ENCODE measurements at regions not wholly inside any gene's neighbourhood (a gene's known extent, or its start where the extent isn't known, plus 50 kb on each side); places are given as distances from the start of the nearest gene placed in this dataset.

- DNase-seq (ENCODE audit: extremely low spot score), result no peak
- 88% methylated on average over 8 of the region's 8 CpGs for WGBS
- H3K27ac ChIP-seq (ENCODE audit: low read depth), result no peak overlapping the region
Observed at GRCh38 chr16:86067936-86068335, 169.0 kb downstream of the IRF8 start.

DNA sequence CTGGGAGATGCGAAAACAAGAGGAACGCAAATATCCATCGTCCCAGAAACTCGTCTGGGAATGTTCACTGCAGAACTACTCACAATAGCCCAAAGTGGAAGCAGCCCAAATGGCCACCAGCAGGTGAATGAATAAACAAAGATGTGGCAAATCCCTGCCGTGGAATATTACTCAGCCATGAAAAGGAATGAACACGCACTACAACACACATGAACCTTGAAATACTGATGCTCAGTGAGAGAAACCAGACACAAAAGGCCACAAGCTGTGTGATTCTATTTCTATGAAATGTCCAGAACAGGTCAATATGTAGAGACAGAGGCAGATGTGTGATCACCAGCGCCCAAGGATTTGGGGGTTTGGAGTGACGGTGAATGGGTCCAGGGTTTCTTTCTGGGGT is 169.8 kb downstream of the IRF8 start:
- no peak overlapping the region for H3K27ac ChIP-seq (ENCODE audit: low read depth)
- H3K4me3 ChIP-seq (ENCODE audit: low read depth, low read length), result no peak overlapping the region
- H3K36me3 ChIP-seq (ENCODE audit: insufficient read depth), result no peaks in the 10 kb centered on the region
- H3K4me1 ChIP-seq (ENCODE audit: insufficient read depth), result no peaks in the 10 kb centered on the region
- 99% methylated on average over 8 of the region's 8 CpGs for WGBS
- DNase-seq (ENCODE audit: extremely low spot score), result no peak

More at GRCh38 chr16:86067936-86068335, 169.0 kb downstream of the IRF8 start:
- no peak overlapping the region for H3K4me3 ChIP-seq (ENCODE audit: low read depth, low read length)
- H3K4me1 ChIP-seq (ENCODE audit: insufficient read depth), result no peaks in the 10 kb centered on the region
- H3K36me3 ChIP-seq (ENCODE audit: insufficient read depth), result no peaks in the 10 kb centered on the region

GRCh38 chr16:86069736-86070298 is 170.9 kb downstream of the IRF8 start:
- Histone ChIP-seq H3K36me3 (ENCODE audit: insufficient read depth) (no peaks in the 10 kb centered on the region), H3K27ac (ENCODE audit: low read depth) (no peak overlapping the region), H3K4me1 (ENCODE audit: insufficient read depth) (no peaks in the 10 kb centered on the region), H3K4me3 (ENCODE audit: low read depth, low read length) (no peak overlapping the region)
- 80% methylated on average over 21 of the region's 21 CpGs for WGBS
- DNase-seq (ENCODE audit: extremely low spot score), result no peak

DNA sequence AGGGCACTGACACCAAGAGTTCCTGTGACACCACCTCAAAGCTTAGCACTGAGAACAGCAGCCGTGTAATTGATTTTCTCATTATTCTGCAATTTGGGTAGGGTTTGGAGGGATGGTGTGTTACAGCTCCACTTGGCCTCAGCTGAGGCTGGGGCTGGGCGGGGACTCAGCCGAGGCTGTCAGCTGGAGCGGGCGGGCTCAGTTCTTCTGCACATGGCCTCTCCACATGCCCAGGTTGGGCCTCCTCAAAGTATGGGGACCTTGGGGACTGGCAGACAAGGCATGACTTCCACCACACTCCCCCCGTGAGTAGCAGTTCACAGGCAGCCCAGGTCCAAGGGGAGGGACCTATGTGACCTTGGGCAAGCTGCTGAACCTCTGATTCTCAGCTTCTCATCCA is 171.5 kb downstream of the IRF8 start:
- WGBS, result 72% methylated on average over 6 of the region's 6 CpGs
- Histone ChIP-seq H3K4me1 (ENCODE audit: insufficient read depth) (no peaks in the 10 kb centered on the region), H3K4me3 (ENCODE audit: low read depth, low read length) (no peak overlapping the region), H3K36me3 (ENCODE audit: insufficient read depth) (no peaks in the 10 kb centered on the region), H3K27ac (ENCODE audit: low read depth) (no peak overlapping the region)
- no peak for DNase-seq (ENCODE audit: extremely low spot score)

DNA sequence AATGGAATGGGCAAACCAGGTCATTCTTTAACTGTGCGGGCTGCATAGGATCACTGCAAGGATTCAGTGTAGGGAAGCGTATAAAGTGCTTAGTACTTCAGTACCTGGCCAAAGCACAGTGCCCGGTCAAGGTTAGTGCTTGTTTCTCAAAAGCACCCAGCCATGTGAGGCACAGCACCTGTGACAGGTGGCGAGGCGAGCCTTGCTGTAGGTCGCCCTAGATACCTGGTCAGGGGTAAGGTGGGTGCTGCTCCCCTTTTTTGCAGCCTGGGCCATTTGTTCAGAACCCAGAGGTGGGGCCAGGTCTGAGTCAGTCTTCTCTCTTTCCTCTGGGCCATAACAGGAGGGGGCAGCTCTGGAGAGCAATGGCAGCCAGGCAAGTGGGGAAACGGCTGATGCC is 172.0 kb downstream of the IRF8 start:
- H3K36me3 ChIP-seq (ENCODE audit: insufficient read depth), result no peaks in the 10 kb centered on the region
- no peak for DNase-seq (ENCODE audit: extremely low spot score)
- H3K27ac ChIP-seq (ENCODE audit: low read depth), result no peak overlapping the region
- no peak overlapping the region for H3K4me3 ChIP-seq (ENCODE audit: low read depth, low read length)
- H3K4me1 ChIP-seq (ENCODE audit: insufficient read depth), result no peaks in the 10 kb centered on the region
- 95% methylated on average over 7 of the region's 7 CpGs for WGBS

DNA sequence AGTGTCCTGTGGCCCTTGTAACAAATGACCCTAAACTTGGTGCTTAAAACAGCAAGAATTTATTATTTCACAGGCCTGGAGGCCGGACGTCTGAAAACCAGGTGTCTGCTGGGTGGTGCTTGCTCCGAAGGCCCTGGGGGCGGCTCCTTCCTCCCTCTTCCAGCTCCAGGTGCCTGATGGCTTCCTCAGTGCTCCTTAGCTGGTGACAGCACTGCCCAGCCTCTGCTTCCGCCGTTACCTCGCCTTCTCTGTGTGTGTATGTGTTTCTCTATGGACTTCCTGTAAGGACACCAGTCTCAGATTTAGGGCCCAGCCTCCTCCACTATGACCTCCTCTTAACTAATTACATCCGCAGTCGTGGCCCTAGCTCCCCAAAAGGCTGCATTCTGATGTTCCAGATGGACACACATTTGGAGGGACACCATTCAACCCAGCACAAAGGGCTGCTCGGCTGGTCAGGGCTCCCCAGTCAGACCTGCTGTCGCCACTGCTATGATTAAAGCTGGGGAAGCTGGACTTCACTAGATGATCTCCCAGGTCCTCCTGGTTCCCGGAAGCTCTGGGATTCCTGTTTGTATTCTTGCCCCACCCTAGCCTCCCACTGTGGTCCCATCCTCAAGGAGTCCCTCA is 172.8 kb downstream of the IRF8 start:
- no peaks in the 10 kb centered on the region for H3K36me3 ChIP-seq (ENCODE audit: insufficient read depth)
- WGBS, result 89% methylated on average over 12 of the region's 12 CpGs

DNA sequence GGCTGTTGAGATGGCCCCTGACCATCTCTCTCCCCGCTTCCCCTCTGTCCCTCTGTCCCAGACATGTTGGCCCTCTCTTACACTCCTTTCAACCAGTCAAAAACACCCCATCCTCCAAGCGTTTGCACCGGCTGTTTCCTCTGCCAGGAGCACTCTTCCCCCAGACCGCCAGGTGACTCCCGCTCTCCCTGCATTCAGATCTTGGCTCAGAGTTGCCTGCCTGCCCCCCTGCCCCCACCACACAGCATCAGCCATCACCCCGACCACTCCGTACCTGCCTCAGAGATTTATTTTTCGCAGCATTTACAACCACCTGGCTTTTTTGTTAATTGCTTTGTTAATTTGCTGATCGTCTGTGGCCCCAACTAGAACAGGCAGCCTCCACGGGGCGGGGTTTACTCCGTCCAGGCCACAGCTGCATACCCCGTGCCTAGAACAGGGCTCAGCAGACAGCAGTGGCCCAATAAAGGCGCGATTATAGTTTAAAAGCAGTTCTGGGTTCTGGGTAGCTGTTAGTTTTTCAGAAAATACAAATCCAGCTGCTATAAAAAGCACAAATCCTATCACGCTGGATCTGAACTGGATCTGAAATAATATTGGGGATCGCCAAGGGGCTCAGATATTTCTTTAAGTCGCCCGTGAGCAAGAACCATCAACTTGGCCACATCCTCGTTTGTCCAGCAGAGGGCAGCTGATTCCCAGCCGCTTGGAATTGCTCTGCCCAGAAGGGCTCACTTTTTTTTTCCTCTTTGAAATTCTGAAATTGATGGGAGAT is 173.6 kb downstream of the IRF8 start:
- Histone ChIP-seq H3K27ac (ENCODE audit: low read depth) (no peak overlapping the region), H3K4me1 (ENCODE audit: insufficient read depth) (no peaks in the 10 kb centered on the region), H3K4me3 (ENCODE audit: low read depth, low read length) (no peak overlapping the region), H3K36me3 (ENCODE audit: insufficient read depth) (no peaks in the 10 kb centered on the region)
- no peak for DNase-seq (ENCODE audit: extremely low spot score)
- 50% methylated on average over 21 of the region's 21 CpGs for WGBS

More for the DNA sequence above, 172.8 kb downstream of the IRF8 start:
- DNase-seq (ENCODE audit: extremely low spot score), result no peak
- H3K4me1 ChIP-seq (ENCODE audit: insufficient read depth), result no peaks in the 10 kb centered on the region
- H3K27ac ChIP-seq (ENCODE audit: low read depth), result no peak overlapping the region
- no peak overlapping the region for H3K4me3 ChIP-seq (ENCODE audit: low read depth, low read length)

GRCh38 chr16:86073103-86073625 is 174.2 kb downstream of the IRF8 start:
- 75% methylated on average over 11 of the region's 11 CpGs for WGBS
- Histone ChIP-seq H3K27ac (ENCODE audit: low read depth) (no peak overlapping the region), H3K36me3 (ENCODE audit: insufficient read depth) (no peaks in the 10 kb centered on the region), H3K4me1 (ENCODE audit: insufficient read depth) (no peaks in the 10 kb centered on the region), H3K4me3 (ENCODE audit: low read depth, low read length) (no peak overlapping the region)
- DNase-seq (ENCODE audit: extremely low spot score), result no peak

- Histone ChIP-seq H3K36me3 (ENCODE audit: insufficient read depth) (no peaks in the 10 kb centered on the region), H3K27ac (ENCODE audit: low read depth) (no peak overlapping the region), H3K4me3 (ENCODE audit: low read depth, low read length) (no peak overlapping the region), H3K4me1 (ENCODE audit: insufficient read depth) (no peaks in the 10 kb centered on the region)
- 93% methylated on average over 9 of the region's 9 CpGs for WGBS
- DNase-seq (ENCODE audit: extremely low spot score), result no peak
Observed at GRCh38 chr16:86073763-86074493, 175.0 kb downstream of the IRF8 start.

DNA sequence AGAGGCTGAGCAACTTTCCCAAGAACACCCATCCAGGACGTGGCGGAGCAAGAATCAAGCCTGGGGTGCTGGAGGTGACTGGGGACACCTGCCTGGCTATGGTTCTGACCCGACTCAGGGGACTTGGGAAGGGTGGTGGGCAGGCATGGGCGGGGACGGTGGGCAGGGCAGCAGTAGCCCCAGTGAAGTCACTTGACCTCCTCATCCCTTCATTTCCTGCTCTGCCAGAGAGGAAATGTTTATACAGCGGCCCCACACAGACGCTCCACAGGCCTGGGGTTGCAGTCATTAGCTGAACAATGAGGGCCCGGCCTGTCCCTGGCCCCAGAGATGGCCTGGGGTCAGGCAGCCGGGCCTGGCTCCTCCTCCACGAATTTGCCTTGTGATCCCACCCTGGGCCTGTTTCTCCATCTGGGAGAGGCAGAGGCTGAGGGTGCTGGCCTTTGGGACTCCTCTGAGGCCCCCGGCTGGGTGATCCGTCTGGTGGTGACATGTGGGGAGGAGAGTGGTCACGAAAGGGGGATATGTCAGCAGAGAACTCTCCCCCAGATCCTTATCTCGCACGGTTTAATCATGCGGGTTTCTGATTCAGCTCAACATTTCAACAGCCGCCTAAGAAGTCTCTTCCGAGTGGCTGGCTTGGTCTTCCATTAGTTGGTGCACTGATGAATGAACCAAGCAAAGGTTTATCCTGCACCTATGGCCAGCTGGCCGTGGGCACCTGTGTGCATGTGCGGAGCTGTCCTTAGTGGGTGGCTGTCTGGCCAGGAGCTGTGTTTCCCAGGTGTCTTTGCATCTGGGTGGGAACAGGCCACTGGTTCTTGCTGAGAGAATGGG is 175.9 kb downstream of the IRF8 start:
- no peaks in the 10 kb centered on the region for H3K36me3 ChIP-seq (ENCODE audit: insufficient read depth)
- no peak overlapping the region for H3K4me3 ChIP-seq (ENCODE audit: low read depth, low read length)
- H3K27ac ChIP-seq (ENCODE audit: low read depth), result peak overlapping the region; percentile 70
- 49% methylated on average over 20 of the region's 20 CpGs for WGBS
- DNase-seq (ENCODE audit: extremely low spot score), result no peak
- no peaks in the 10 kb centered on the region for H3K4me1 ChIP-seq (ENCODE audit: insufficient read depth)

GRCh38 chr16:86075488-86075785 is 176.5 kb downstream of the IRF8 start:
- WGBS, result 58% methylated on average over 2 of the region's 2 CpGs
- H3K4me1 ChIP-seq (ENCODE audit: insufficient read depth), result no peaks in the 10 kb centered on the region
- no peak overlapping the region for H3K4me3 ChIP-seq (ENCODE audit: low read depth, low read length)
- DNase-seq (ENCODE audit: extremely low spot score), result no peak
- H3K36me3 ChIP-seq (ENCODE audit: insufficient read depth), result no peaks in the 10 kb centered on the region
- no peak overlapping the region for H3K27ac ChIP-seq (ENCODE audit: low read depth)

- no peak for DNase-seq (ENCODE audit: extremely low spot score)
- no peak overlapping the region for H3K4me3 ChIP-seq (ENCODE audit: low read depth, low read length)
- no peaks in the 10 kb centered on the region for H3K4me1 ChIP-seq (ENCODE audit: insufficient read depth)
- WGBS, result 95% methylated on average over 9 of the region's 9 CpGs
- H3K27ac ChIP-seq (ENCODE audit: low read depth), result no peak overlapping the region
- no peaks in the 10 kb centered on the region for H3K36me3 ChIP-seq (ENCODE audit: insufficient read depth)
Observed at GRCh38 chr16:86075839-86076440, 177.0 kb downstream of the IRF8 start.

DNA sequence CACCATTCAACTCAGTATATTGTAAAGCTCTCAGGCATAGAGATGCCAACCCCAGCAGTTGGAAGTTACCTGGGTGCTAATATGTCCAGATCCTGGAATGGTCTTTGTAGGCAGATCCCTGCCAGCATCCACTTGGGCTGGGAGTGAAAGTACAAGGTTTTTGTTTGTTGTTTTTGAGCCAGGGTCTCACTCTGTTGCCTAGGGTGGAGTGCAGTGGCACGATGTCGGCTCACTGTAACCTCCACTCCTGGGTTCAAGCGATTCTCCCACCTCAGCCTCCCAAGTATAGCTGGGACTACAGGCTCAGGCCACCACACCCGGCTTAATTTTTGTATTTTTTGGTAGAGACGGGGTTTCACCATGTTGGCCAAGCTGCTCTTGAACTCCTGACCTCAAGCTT is 177.6 kb downstream of the IRF8 start:
- Histone ChIP-seq H3K4me1 (ENCODE audit: insufficient read depth) (no peaks in the 10 kb centered on the region), H3K27ac (ENCODE audit: low read depth) (no peak overlapping the region), H3K36me3 (ENCODE audit: insufficient read depth) (no peaks in the 10 kb centered on the region), H3K4me3 (ENCODE audit: low read depth, low read length) (no peak overlapping the region)
- WGBS, result 89% methylated on average over 5 of the region's 5 CpGs
- DNase-seq (ENCODE audit: extremely low spot score), result no peak
